HG03159 (cell line): ENCODE measurements at regions not wholly inside any gene's neighbourhood (a gene's known extent, or its start where the extent isn't known, plus 50 kb on each side); places are given as distances from the start of the nearest gene placed in this dataset.
A peak's percentile ranks its signal among the peaks of the same experiment; 100 is the strongest.

ENCODE experiments used
- ATAC-seq: cut with Tn5 transposase; IDR thresholded peaks from one replicate; pipeline ENCODE4 v1.9.1; 2021; ENCODE audit warnings: mild to moderate bottlenecking, moderate library complexity; ENCODE audit not compliant: unreplicated experiment

DNA sequence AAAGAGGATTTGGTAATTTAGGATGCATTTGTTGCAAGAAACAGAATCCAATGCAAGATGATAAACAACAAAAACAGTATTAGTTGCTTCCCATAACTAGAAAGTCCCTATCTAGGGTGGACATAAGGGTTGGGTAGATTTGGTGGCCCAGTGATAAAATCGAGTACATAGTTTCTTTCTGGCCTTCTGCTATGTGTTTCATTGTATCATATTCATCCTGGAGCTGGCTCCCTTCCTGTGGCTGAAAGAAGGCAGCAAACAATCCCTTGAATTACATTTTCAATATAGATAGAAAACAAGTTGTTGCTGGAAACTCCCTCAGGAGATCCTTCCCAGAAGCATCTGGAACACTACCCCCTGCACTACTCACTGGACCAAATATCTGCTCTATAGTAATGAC is 135.1 kb downstream of the ID4 start:
- ATAC-seq, result no peak

DNA sequence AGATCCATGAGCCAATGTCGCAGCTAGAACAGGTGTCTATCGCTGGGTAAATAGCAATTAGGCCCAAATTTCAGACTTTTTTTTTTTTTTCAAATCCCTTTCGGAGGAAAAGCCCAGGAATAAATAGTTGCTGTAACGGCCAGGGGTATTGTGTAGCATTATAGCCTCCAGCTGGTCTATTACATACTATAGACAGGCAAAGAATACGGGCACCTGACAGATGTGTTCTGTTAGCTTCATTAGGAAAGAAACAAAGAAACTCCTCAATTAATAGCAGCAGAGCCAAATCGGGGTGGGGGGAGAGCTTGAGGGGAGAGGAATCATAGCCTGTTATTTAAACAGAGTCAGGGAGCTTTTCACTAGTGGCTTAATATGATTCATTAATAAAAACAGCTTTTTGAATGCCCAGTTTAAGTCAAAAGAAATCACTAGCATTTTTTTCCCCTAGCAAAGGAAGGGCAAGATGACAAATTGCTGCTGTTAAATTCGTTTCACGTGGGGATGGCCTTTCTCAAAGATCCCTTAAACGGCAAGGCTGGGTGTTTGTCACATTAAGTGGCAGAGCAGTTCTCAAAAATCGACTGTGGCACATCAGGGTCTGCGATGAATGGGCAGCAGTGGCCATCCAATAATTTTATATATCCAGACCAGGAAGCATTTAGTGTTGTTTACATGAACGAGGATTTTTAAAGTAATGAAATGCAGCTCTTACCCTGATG is 139.4 kb downstream of the ID4 start:
- no peak for ATAC-seq

DNA sequence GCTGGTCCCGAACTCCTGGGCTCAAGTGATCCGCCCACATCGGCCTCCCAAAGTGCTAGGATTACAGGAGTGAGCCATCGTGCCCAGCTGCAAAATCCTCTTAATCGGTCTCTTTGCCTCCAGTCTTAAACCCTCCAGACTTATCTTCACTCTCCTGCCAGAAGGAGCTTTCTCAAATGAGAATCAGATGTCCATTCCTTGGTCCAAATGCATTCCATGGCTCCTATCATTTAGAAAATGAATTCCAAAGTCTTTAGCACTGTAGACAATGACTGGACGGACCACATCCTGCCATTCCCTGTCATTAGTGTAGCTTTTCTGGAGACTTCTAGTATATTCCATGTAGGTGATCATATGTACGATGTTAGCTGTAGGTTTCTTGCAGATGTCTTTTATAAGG is 141.9 kb downstream of the ID4 start:
- no peak for ATAC-seq

GRCh38 chr6:19979986-19980385 is 142.8 kb downstream of the ID4 start:
- no peak for ATAC-seq

GRCh38 chr6:19983374-19983773 is 146.2 kb downstream of the ID4 start:
- ATAC-seq, result no peak

DNA sequence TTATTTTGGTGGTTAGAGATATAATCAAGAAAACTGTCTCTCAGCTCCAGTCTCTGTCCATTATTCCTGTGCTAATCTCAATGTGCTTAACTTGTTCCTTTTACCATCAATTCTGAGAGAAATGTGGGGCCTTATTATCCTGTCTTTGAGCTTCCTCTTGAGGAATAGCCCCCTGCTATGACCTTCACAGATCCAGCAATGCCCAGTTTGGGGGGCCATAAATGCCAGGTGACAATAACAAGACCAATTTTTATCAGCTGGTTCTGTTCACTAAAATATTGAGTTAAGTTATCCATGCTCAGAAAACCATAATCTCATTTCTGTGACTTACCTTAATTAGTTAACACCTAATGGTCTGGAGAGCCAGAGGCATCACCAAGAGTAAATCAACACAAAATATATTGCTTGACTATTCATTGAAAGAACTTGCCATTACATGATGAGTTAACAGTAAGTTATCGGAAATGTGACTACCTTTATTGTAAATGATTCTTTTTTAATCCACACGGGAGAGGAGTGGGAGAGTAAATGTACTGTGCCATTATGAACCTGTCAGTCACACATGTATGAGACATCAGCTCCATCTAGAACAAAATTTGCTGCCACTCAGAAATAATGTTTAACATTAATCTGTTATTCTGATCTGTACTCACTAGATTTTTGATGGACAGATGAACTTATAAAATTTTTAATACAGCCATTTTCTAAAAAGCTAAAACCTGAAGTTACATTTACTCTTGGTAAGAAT is 149.7 kb downstream of the ID4 start:
- ATAC-seq, result no peak

GRCh38 chr6:19988555-19988954 is 151.4 kb downstream of the ID4 start:
- ATAC-seq, result no peak

DNA sequence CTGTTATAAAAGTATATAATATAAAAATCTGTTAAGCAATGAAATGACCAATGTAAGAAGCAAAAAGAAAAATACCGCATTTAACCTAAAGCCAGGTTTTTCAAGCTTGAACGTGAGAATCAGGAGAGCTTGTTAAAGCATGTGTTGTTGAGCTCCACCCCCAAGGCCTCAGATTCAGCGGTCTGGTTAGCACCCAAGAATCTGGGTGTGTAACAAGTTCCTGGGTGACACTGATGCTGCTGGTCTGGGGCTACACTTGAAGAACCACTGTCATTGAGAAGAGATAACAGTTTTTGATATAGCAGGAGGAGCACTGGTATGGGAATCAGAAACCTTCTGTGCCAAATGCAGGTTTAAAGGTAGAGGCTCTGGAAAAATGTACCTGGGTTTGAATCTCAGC is 154.0 kb downstream of the ID4 start:
- no peak for ATAC-seq

- ATAC-seq, result no peak
These were observed 157.7 kb downstream of the ID4 start for GRCh38 chr6:19994909-19995308.

DNA sequence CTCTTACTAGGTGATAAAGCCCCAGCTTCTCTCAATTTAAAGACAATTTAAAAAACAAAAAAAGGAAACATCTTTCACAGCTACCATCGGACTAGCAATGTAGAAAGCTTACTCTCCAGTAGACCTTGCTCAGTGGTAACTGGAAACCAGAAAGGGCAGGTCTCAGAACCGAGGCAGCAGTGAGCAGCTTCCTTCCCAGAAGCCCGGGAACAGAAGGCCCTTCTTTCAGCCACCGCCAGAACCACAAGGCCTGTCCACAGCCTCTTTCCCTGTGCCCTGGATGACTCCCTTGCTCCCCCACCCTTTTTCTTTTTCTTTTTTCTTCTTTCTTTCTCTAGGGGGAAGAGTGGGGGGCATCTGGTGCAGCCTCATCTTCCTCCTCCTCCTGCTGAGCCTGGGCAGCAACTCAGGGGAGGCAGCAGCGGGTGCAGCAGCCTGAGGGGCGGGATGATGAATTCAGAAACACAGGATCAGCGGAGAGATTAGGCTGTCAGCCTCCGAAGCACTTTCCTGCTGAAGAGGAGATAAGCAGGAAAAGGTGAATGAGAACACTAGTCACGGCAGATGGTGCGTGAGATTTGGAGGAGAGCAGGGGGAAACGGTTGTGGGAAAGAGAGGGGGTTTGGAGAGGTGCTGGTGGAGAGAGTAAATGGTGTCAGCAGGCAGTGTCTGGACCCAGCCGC is 158.5 kb downstream of the ID4 start:
- no peak for ATAC-seq

GRCh38 chr6:19997104-19997503 is 159.9 kb downstream of the ID4 start:
- no peak for ATAC-seq

DNA sequence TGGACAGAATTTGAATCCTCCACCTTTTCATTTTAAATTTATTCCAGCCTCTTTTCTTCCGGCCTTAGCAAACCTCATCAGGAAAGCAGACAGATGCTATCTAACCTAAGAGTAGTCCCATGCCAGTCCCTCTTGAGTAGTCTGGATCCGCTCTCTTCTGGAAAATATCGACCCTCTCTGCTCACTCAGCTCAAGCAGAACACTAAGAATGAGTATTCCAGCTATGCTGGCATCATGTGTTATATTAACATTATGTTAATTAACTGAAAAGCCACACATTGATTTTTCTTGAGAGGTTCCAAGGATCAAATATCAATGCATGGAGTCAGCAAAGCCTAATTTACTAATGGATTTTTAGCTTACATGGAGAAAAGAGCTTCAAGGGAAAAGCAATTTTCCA is 161.4 kb downstream of the ID4 start:
- ATAC-seq, result no peak

GRCh38 chr6:19999319-20000191 is 162.4 kb downstream of the ID4 start:
- ATAC-seq, result peak; percentile 96

GRCh38 chr6:20001286-20001685 is 164.1 kb downstream of the ID4 start:
- ATAC-seq, result no peak

DNA sequence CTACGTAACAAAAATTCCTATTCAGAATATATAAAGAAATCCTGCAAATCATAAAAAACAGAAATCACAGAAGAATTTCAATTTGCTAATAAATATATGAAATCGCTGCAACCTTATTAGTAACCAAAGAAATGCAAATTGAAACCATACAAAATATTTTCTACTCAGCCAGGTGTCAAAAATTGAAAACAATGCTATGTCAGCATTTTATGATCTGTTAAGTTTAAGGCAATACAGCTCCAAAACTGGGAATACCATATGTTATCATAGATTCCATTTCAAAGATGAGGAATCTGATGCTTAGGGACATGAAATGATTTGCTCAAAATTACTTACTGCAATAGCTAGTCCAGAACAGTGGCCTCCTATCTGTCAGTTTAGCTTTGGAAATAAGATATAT is 168.9 kb downstream of the ID4 start:
- ATAC-seq, result no peak

DNA sequence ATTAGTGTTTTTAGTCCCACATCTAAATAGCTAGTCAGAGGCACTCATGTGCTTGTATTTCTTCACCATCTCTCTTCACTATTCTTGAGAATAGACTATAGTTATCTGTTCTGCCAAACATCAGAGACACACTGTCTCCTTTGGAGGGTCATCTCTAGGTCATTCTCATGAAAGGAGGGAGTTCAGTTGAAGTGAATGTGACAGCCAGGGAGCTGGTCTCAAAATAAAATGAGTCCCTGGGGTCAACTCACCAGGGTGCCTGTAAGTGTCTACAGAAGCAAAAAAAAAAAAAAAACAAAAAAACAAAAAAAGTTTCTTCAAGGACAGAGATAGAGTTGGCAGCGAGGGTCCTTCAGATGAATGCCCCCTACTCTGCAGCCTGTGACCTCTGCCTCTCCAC is 171.0 kb downstream of the ID4 start:
- ATAC-seq, result no peak

- ATAC-seq, result no peak
These were observed 176.1 kb downstream of the ID4 start for GRCh38 chr6:20013066-20013861.

- ATAC-seq, result no peak
These were observed 177.3 kb downstream of the ID4 start for GRCh38 chr6:20014508-20014907.

- ATAC-seq, result no peak
These were observed 183.4 kb downstream of the ID4 start for GRCh38 chr6:20020526-20020925.

DNA sequence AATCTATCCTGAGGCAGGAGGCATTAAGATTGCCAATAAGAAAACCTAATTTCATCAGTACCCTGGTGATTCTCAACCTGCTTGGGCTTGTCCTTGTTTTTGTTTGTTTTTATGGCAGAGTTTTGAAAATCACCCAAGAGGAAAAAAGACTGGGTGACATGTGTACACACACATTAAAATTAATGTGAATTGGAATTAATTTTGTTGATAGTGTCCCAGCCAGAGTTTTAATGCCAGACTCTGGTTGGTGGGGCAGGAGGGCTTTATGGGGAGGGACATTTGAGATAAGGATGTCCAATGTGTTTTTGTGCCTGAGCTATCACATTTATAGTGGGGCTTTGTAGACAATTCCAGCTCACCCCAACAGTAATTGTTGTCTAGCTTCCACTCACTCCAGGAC is 184.6 kb downstream of the ID4 start:
- no peak for ATAC-seq
